Type B pancreatic cell (in vitro differentiated cells): ENCODE measurements at regions not wholly inside any gene's neighbourhood (a gene's known extent, or its start where the extent isn't known, plus 50 kb on each side); places are given as distances from the start of the nearest gene placed in this dataset.

Source experiments
- DNase-seq: peaks from one replicate; pipeline ENCODE4 v3.0.0; 2021; ENCODE audit warnings: mixed read lengths; ENCODE audit not compliant: unreplicated experiment; ENCODE audit errors: extremely low spot score
- H3K27ac Mint-ChIP-seq: 2 replicates; pipeline ENCODE4 v1.8.0; 2021; ENCODE audit warnings: mild to moderate bottlenecking, mixed read lengths
- H3K27me3 Mint-ChIP-seq: 2 replicates; pipeline ENCODE4 v1.8.0; 2021; ENCODE audit warnings: mixed read lengths
- H3K36me3 Mint-ChIP-seq: 2 replicates; pipeline ENCODE4 v1.8.0; 2021; ENCODE audit warnings: mixed read lengths
- H3K4me1 Mint-ChIP-seq: one replicate; pipeline ENCODE4 v1.8.0; 2021; ENCODE audit warnings: mixed read lengths; ENCODE audit not compliant: unreplicated experiment
- H3K4me3 Mint-ChIP-seq: 2 replicates; pipeline ENCODE4 v1.8.0; 2021; ENCODE audit warnings: mild to moderate bottlenecking, mixed read lengths
- H3K9me3 Mint-ChIP-seq: 2 replicates; pipeline ENCODE4 v1.8.0; 2021; ENCODE audit warnings: mixed read lengths
- CTCF ChIP-seq: fragments of 200-600 bp; sonication (generic); conservative IDR thresholded peaks from 2 replicates; pipeline ENCODE4 v1.5.0; 2021; ENCODE audit warnings: antibody characterized with exemption, mild to moderate bottlenecking

GRCh38 chr5:38607396-38607795 lies 51.0 kb upstream of the LIFR start:
- DNase-seq: no peak
- no peaks in the 10 kb centered on the region for H3K36me3 Mint-ChIP-seq
- no peak overlapping the region for H3K27ac Mint-ChIP-seq
- H3K27me3 Mint-ChIP-seq: no peaks in the 10 kb centered on the region
- H3K9me3 Mint-ChIP-seq: no peaks in the 10 kb centered on the region
- H3K4me1 Mint-ChIP-seq: peaks cover 20% of the 10 kb centered on the region
- no peak overlapping the region for H3K4me3 Mint-ChIP-seq
- TF ChIP-seq CTCF: no peak

DNA sequence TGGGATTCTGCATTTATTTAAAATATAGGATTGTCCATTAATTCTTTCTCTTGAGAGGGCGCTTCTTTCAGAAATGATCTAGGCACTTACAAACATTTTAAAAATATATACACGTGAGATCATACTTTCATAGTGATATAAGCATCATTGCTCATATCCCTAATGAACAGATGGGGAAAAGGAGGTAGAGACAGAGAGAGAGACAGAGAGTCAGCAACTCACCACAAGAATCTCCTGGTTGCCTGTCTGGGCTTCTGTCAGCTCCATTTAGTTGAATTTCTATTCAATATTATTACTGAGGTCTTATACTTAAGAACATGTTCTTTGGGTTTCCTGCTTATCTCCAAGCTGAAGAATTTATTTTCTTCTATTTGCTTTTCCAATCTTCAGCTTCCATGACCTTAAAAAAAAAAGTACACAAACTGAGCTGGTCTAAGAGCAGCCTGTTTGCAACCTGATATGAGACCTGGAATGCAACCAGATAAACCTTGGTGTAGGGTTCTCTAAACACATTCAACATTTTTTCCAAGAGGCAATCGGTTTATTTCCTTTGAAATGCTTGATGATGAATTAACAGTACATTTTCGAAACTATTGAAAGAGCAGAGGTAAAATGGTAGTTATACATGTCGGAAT lies 51.6 kb upstream of the LIFR start:
- H3K27ac Mint-ChIP-seq: no peak overlapping the region
- TF ChIP-seq CTCF: no peak
- no peaks in the 10 kb centered on the region for H3K36me3 Mint-ChIP-seq
- H3K9me3 Mint-ChIP-seq: no peaks in the 10 kb centered on the region
- DNase-seq: no peak
- H3K4me1 Mint-ChIP-seq: peaks cover 20% of the 10 kb centered on the region
- no peaks in the 10 kb centered on the region for H3K27me3 Mint-ChIP-seq
- H3K4me3 Mint-ChIP-seq: no peak overlapping the region

DNA sequence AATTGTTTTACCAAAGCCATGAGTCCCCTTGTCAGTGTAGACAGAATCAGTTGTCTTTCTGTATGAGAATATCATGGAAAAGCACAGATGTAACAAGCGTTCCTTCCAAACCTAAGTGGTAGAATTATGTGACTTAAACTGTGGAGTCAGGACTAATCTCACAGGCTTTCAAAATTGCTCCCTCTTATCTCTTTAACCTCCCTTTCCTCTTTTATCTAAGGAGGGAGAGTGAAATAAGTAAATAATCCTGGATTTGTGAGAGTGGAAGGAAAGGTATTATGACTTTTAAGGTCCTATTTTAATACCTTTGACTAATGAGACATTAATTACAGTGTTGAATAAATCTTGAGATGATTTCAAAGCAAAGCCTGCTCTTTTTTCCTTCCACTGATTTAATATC lies 52.4 kb upstream of the LIFR start:
- Mint-ChIP-seq H3K27ac (no peak overlapping the region), H3K36me3 (no peaks in the 10 kb centered on the region), H3K9me3 (no peaks in the 10 kb centered on the region), H3K27me3 (no peaks in the 10 kb centered on the region), H3K4me1 (peaks cover 20% of the 10 kb centered on the region), H3K4me3 (no peak overlapping the region)
- TF ChIP-seq CTCF: no peak
- no peak for DNase-seq

DNA sequence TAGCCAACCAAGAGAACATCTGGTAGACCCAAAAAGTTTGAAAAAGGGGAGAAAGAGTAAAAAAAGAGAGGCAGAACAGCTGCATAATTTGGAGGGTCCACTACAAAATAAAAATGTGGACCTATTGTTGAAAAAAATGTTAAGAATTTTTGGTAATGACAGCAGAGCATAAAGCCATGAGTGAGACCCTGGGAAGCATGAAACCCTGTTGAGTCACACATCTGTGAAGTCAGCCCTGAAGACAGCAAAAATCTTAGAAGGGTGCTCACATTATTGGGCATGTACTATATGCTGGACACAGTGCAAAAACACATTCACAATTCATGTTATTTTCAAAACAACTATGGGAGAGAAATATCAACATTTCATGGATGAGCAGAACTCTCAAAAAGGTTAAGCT lies 56.4 kb upstream of the LIFR start:
- Mint-ChIP-seq H3K27me3 (no peaks in the 10 kb centered on the region), H3K4me1 (peaks cover 17% of the 10 kb centered on the region), H3K4me3 (no peak overlapping the region), H3K9me3 (peaks cover 6% of the 10 kb centered on the region), H3K36me3 (no peaks in the 10 kb centered on the region), H3K27ac (no peak overlapping the region)
- DNase-seq: no peak
- TF ChIP-seq CTCF: no peak

DNA sequence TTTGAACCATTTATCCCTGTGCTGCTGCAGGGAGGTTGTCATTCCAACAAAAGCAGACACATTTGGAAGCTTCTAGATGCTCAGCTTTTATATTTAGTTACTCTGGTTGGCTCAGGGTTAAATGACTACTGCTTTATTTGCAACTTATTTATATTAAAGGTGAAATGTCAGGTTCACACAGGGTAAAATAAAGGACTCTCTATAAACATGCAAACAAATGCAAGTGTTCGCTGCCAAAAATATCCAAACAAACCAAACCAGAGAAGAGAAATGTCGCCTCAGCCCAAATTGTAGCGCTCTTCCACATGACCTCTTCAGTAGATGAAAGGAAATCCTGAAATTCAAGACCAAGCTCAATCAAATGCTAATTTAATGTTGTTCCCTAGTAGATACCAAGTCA lies 57.0 kb upstream of the LIFR start:
- Mint-ChIP-seq H3K4me1 (peaks cover 11% of the 10 kb centered on the region), H3K27ac (no peak overlapping the region)
- no peak for TF ChIP-seq CTCF

More for the DNA sequence above, 57.0 kb upstream of the LIFR start:
- Mint-ChIP-seq H3K9me3 (peaks cover 12% of the 10 kb centered on the region), H3K36me3 (no peaks in the 10 kb centered on the region), H3K27me3 (no peaks in the 10 kb centered on the region), H3K4me3 (no peak overlapping the region)
- no peak for DNase-seq
